GM18870 (cell line): ENCODE measurements at regions not wholly inside any gene's neighbourhood (a gene's known extent, or its start where the extent isn't known, plus 50 kb on each side); places are given as distances from the start of the nearest gene placed in this dataset.

Experiments
- ATAC-seq: cut with Tn5 transposase; IDR thresholded peaks from one replicate; pipeline ENCODE4 v1.9.1; 2021; ENCODE audit warnings: moderate library complexity; ENCODE audit not compliant: unreplicated experiment

- ATAC-seq = no peak
These were observed 102.2 kb upstream of the GADD45A start for GRCh38 chr1:67582625-67583461.

- no peak for ATAC-seq
These were observed 101.5 kb upstream of the GADD45A start for GRCh38 chr1:67583462-67583950.

GRCh38 chr1:67584938-67585337, 100.1 kb upstream of the GADD45A start:
- no peak for ATAC-seq

- ATAC-seq = no peak
These were observed 98.4 kb upstream of the GADD45A start for GRCh38 chr1:67586596-67586995.

- ATAC-seq = no peak
These were observed 96.7 kb upstream of the GADD45A start for GRCh38 chr1:67588178-67588855.

GRCh38 chr1:67589519-67590233, 95.3 kb upstream of the GADD45A start:
- ATAC-seq = no peak

- ATAC-seq = no peak
These were observed 94.7 kb upstream of the GADD45A start for GRCh38 chr1:67590329-67590728.

- no peak for ATAC-seq
These were observed 90.2 kb upstream of the GADD45A start for GRCh38 chr1:67594764-67595163.

GRCh38 chr1:67596674-67597073, 88.3 kb upstream of the GADD45A start:
- ATAC-seq = no peak

GRCh38 chr1:67597336-67597735, 87.7 kb upstream of the GADD45A start:
- ATAC-seq = no peak

GRCh38 chr1:67599085-67599484, 85.9 kb upstream of the GADD45A start:
- no peak for ATAC-seq

GRCh38 chr1:67601539-67601938, 83.5 kb upstream of the GADD45A start:
- no peak for ATAC-seq

GRCh38 chr1:67601955-67602354, 83.0 kb upstream of the GADD45A start:
- no peak for ATAC-seq

GRCh38 chr1:67604778-67605177, 80.2 kb upstream of the GADD45A start:
- ATAC-seq = no peak

GRCh38 chr1:67605209-67605780, 79.7 kb upstream of the GADD45A start:
- no peak for ATAC-seq

GRCh38 chr1:67607286-67607685, 77.7 kb upstream of the GADD45A start:
- no peak for ATAC-seq

- no peak for ATAC-seq
These were observed 77.3 kb upstream of the GADD45A start for GRCh38 chr1:67607699-67608098.

GRCh38 chr1:67608661-67609576, 76.1 kb upstream of the GADD45A start:
- no peak for ATAC-seq

GRCh38 chr1:67609577-67610341, 75.2 kb upstream of the GADD45A start:
- no peak for ATAC-seq
